H9 (cell line): ENCODE measurements at regions not wholly inside any gene's neighbourhood (a gene's known extent, or its start where the extent isn't known, plus 50 kb on each side); places are given as distances from the start of the nearest gene placed in this dataset.

Experiments used
- DNase-seq: peaks from one replicate; pipeline ENCODE4 v3.0.0-alpha.2; 2017
- H2AFZ ChIP-seq: one replicate; pipeline ENCODE4 v1.6.1; 2013; ENCODE audit warnings: mild to moderate bottlenecking, low read length, control low read depth, moderate library complexity
- H2AK5ac ChIP-seq: 2 replicates; pipeline ENCODE4 v1.6.1; 2013; ENCODE audit warnings: low read length, control low read depth, mixed read lengths; ENCODE audit not compliant: insufficient read length
- H2BK120ac ChIP-seq: one replicate; pipeline ENCODE4 v1.6.1; 2013; ENCODE audit warnings: low read depth, mild to moderate bottlenecking, low read length, control low read depth, inconsistent platforms; ENCODE audit not compliant: poor library complexity, severe bottlenecking
- H2BK12ac ChIP-seq: 2 replicates; pipeline ENCODE4 v1.6.1; 2013; ENCODE audit warnings: low read length, control low read depth, mixed read lengths, low read depth; ENCODE audit not compliant: insufficient read length
- H2BK15ac ChIP-seq: 2 replicates; pipeline ENCODE4 v1.6.1; 2013; ENCODE audit warnings: low read depth, low read length, control low read depth
- H2BK20ac ChIP-seq: one replicate; pipeline ENCODE4 v1.6.1; 2013; ENCODE audit warnings: low read depth, mild to moderate bottlenecking, low read length, control low read depth, inconsistent platforms; ENCODE audit not compliant: poor library complexity, severe bottlenecking
- H2BK5ac ChIP-seq: 2 replicates; pipeline ENCODE4 v1.6.1; 2013; ENCODE audit warnings: low read length, control low read depth, mixed read lengths; ENCODE audit not compliant: insufficient read length
- H3K14ac ChIP-seq: 2 replicates; pipeline ENCODE4 v1.6.1; 2013; ENCODE audit warnings: low read length, control low read depth; ENCODE audit not compliant: insufficient read depth
- H3K18ac ChIP-seq: 2 replicates; pipeline ENCODE4 v1.6.1; 2013; ENCODE audit warnings: low read depth, mild to moderate bottlenecking, mixed read lengths, low read length, control low read depth; ENCODE audit not compliant: insufficient read length
- H3K23ac ChIP-seq: 2 replicates; pipeline ENCODE4 v1.6.1; 2013; ENCODE audit warnings: low read length, control low read depth, mixed read lengths, low read depth; ENCODE audit not compliant: insufficient read length
- H3K23me2 ChIP-seq: 2 replicates; pipeline ENCODE4 v1.6.1; 2013; ENCODE audit warnings: low read depth, mild to moderate bottlenecking, mixed read lengths, low read length, control low read depth; ENCODE audit not compliant: insufficient read length, poor library complexity, severe bottlenecking
- H3K27ac ChIP-seq: 2 replicates; pipeline ENCODE4 v1.5.1; 2013; ENCODE audit warnings: low read length, control low read depth, mixed read lengths, low read depth; ENCODE audit not compliant: insufficient read length
- H3K27me3 ChIP-seq: 2 replicates; pipeline ENCODE4 v1.6.1; 2013; ENCODE audit warnings: low read length, control low read depth, inconsistent platforms; ENCODE audit not compliant: insufficient read depth
- H3K4ac ChIP-seq: 2 replicates; pipeline ENCODE4 v1.6.1; 2013; ENCODE audit warnings: low read depth, mild to moderate bottlenecking, control low read depth, inconsistent platforms, low read length, moderate library complexity
- H3K4me1 ChIP-seq: 2 replicates; pipeline ENCODE4 v1.6.1; 2013; ENCODE audit warnings: low read length, control low read depth, inconsistent platforms; ENCODE audit not compliant: insufficient read depth
- H3K4me2 ChIP-seq: 2 replicates; pipeline ENCODE4 v1.6.1; 2013; ENCODE audit warnings: low read length, control low read depth, mixed read lengths; ENCODE audit not compliant: insufficient read length, insufficient read depth
- H3K56ac ChIP-seq: 2 replicates; pipeline ENCODE4 v1.6.1; 2013; ENCODE audit warnings: low read depth, mild to moderate bottlenecking, mixed read lengths, low read length, control low read depth; ENCODE audit not compliant: insufficient read length
- H3K79me1 ChIP-seq: 2 replicates; pipeline ENCODE4 v1.6.1; 2013; ENCODE audit warnings: low read depth, mild to moderate bottlenecking, moderate library complexity, low read length, control low read depth, inconsistent platforms; ENCODE audit not compliant: insufficient read depth, poor library complexity, severe bottlenecking
- H3K79me2 ChIP-seq: 2 replicates; pipeline ENCODE4 v1.6.1; 2013; ENCODE audit warnings: low read length, control low read depth, inconsistent platforms; ENCODE audit not compliant: insufficient read depth
- H3K9ac ChIP-seq: 2 replicates; pipeline ENCODE4 v1.6.1; 2013; ENCODE audit warnings: low read length, control low read depth, mixed read lengths; ENCODE audit not compliant: insufficient read length; ENCODE audit errors: extremely low read depth
- H3K9me3 ChIP-seq: one replicate; pipeline ENCODE4 v1.6.1; 2013; ENCODE audit warnings: low read depth, low read length, inconsistent platforms; ENCODE audit not compliant: control insufficient read depth
- H3T11ph ChIP-seq: one replicate; pipeline ENCODE4 v1.6.1; 2013; ENCODE audit warnings: mild to moderate bottlenecking, low read length, control low read depth, inconsistent platforms
- H4K20me1 ChIP-seq: one replicate; pipeline ENCODE4 v1.6.1; 2013; ENCODE audit not compliant: control insufficient read depth, insufficient read length, insufficient read depth
- H4K5ac ChIP-seq: 2 replicates; pipeline ENCODE4 v1.6.1; 2013; ENCODE audit warnings: low read depth, mild to moderate bottlenecking, mixed read lengths, low read length, control low read depth; ENCODE audit not compliant: insufficient read length
- H4K8ac ChIP-seq: replicated peaks from 2 replicates; pipeline ENCODE4 v1.6.1; 2013; ENCODE audit warnings: low read length, control low read depth, mixed read lengths, low read depth; ENCODE audit not compliant: insufficient read length
- H4K91ac ChIP-seq: 2 replicates; pipeline ENCODE4 v1.6.1; 2013; ENCODE audit warnings: low read depth, mild to moderate bottlenecking, moderate library complexity, mixed read lengths, low read length, control low read depth; ENCODE audit not compliant: insufficient read length
- H3K27ac Mint-ChIP-seq, 3 experiments: 2 replicates in 2 of 3; 3 replicates in 1 of 3; pipeline ENCODE4 v1.8.0; 2020 to 2021; ENCODE audit warnings: mixed read lengths in 3 of 3, mild to moderate bottlenecking in 1 of 3, moderate library complexity in 1 of 3
- H3K27me3 Mint-ChIP-seq: 2 replicates; pipeline ENCODE4 v1.8.0; 2021; ENCODE audit warnings: low read depth, mild to moderate bottlenecking, moderate library complexity, mixed read lengths
- H3K36me3 Mint-ChIP-seq, 3 experiments: 2 replicates in 2 of 3; 3 replicates in 1 of 3; pipeline ENCODE4 v1.8.0; 2020 to 2021; ENCODE audit warnings: low read depth in 3 of 3, mixed read lengths in 3 of 3; ENCODE audit not compliant: insufficient read depth in 1 of 3
- H3K4me1 Mint-ChIP-seq, 2 experiments: 2 replicates each; pipeline ENCODE4 v1.8.0; 2020; ENCODE audit warnings: mixed read lengths in 2 of 2
- H3K4me3 Mint-ChIP-seq, 2 experiments: 2 replicates in 1 of 2; 3 replicates in 1 of 2; pipeline ENCODE4 v1.8.0; 2020 to 2021; ENCODE audit warnings: mild to moderate bottlenecking in 2 of 2, mixed read lengths in 2 of 2, moderate library complexity in 1 of 2
- H3K9me3 Mint-ChIP-seq, 2 experiments: 2 replicates in 1 of 2; 3 replicates in 1 of 2; pipeline ENCODE4 v1.8.0; 2020; ENCODE audit warnings: mild to moderate bottlenecking in 2 of 2, mixed read lengths in 2 of 2, moderate library complexity in 1 of 2
- WGBS: extraction: QIAGEN DNeasy Blood & Tissue Kit; methylation state at CpG from one replicate; pipeline ENCODE4 v1.1.7; 2013; ENCODE audit warnings: missing lambda C conversion rate, low lambda C conversion rate, mixed read lengths; ENCODE audit not compliant: insufficient read length; ENCODE audit errors: extremely low coverage; 5-methylcytosine and 5-hydroxymethylcytosine counted together
- TF ChIP-seq, protein P1 (sequence below): fragments of 200-600 bp; sonication (generic); conservative IDR thresholded peaks from 3 replicates; pipeline ENCODE4 v1.8.0; 2021; ENCODE audit warnings: antibody characterized with exemption, mild to moderate bottlenecking

GRCh38 chr2:211204456-211204855 is 648.1 kb downstream of the CPS1 start:
- Mint-ChIP-seq H3K4me1 (no peaks in the 10 kb centered on the region), H3K4me3 (no peak overlapping the region), H3K9me3 (no peaks in the 10 kb centered on the region), H3K27me3 (no peaks in the 10 kb centered on the region), H3K27ac (no peak overlapping the region), H3K36me3 (no peaks in the 10 kb centered on the region)
- no peak overlapping the region for H3K23ac ChIP-seq
- H3K9ac ChIP-seq: no peak overlapping the region
- no peak overlapping the region for H4K91ac ChIP-seq
- H4K5ac ChIP-seq: no peak overlapping the region
- no peak overlapping the region for H4K8ac ChIP-seq
- no peak overlapping the region for H3K56ac ChIP-seq
- H3K14ac ChIP-seq: no peak overlapping the region
- H2BK12ac ChIP-seq: no peak overlapping the region
- TF ChIP-seq, protein P1, sequence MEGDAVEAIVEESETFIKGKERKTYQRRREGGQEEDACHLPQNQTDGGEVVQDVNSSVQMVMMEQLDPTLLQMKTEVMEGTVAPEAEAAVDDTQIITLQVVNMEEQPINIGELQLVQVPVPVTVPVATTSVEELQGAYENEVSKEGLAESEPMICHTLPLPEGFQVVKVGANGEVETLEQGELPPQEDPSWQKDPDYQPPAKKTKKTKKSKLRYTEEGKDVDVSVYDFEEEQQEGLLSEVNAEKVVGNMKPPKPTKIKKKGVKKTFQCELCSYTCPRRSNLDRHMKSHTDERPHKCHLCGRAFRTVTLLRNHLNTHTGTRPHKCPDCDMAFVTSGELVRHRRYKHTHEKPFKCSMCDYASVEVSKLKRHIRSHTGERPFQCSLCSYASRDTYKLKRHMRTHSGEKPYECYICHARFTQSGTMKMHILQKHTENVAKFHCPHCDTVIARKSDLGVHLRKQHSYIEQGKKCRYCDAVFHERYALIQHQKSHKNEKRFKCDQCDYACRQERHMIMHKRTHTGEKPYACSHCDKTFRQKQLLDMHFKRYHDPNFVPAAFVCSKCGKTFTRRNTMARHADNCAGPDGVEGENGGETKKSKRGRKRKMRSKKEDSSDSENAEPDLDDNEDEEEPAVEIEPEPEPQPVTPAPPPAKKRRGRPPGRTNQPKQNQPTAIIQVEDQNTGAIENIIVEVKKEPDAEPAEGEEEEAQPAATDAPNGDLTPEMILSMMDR: no peak
- H4K20me1 ChIP-seq: no peaks in the 10 kb centered on the region
- no peaks in the 10 kb centered on the region for H3K4me1 ChIP-seq
- H2BK15ac ChIP-seq: no peak overlapping the region
- no peaks in the 10 kb centered on the region for H3K79me1 ChIP-seq
- no peak overlapping the region for H3K4ac ChIP-seq
- H3K18ac ChIP-seq: no peak overlapping the region
- H2AFZ ChIP-seq: no peak overlapping the region
- no peaks in the 10 kb centered on the region for H3K23me2 ChIP-seq
- no peak overlapping the region for H2BK20ac ChIP-seq
- no peak overlapping the region for H3K4me2 ChIP-seq
- no peak overlapping the region for H2BK120ac ChIP-seq
- H2BK5ac ChIP-seq: no peak overlapping the region
- no peaks in the 10 kb centered on the region for H3K27me3 ChIP-seq
- H3T11ph ChIP-seq: no peak overlapping the region
- DNase-seq: no peak
- H3K79me2 ChIP-seq: no peaks in the 10 kb centered on the region
- no peak overlapping the region for H2AK5ac ChIP-seq
- no peak overlapping the region for H3K27ac ChIP-seq
- H3K9me3 ChIP-seq: no peaks in the 10 kb centered on the region
- WGBS: no CpG with 5 or more reads among the region's 2 CpGs
